Transverse colon (tissue), 3 donors: ENCODE measurements at regions not wholly inside any gene's neighbourhood (a gene's known extent, or its start where the extent isn't known, plus 50 kb on each side); places are given as distances from the start of the nearest gene placed in this dataset.

ENCODE experiments used
- CTCF ChIP-seq, 5 experiments: fragments of 200-600 bp in 3 of 5; fragments of 450-650 bp in 2 of 5; sonication (generic) in 3 of 5; IDR thresholded peaks; 1 replicate in 2 of 5; 2 replicates in 3 of 5; pipeline ENCODE4 v1.5.1; 2016 to 2017; ENCODE audit warnings: antibody characterized with exemption in 5 of 5, inconsistent platforms in 3 of 5, mild to moderate bottlenecking in 2 of 5, moderate library complexity in 1 of 5
- POLR2A ChIP-seq: fragments of 450-650 bp; IDR thresholded peaks from one replicate; pipeline ENCODE4 v1.6.1; 2016; ENCODE audit warnings: antibody characterized with exemption, mild to moderate bottlenecking, moderate library complexity

- TF ChIP-seq POLR2A (no peak), CTCF (IDR thresholded peaks at IDR 0.05) (no peak)
Observed at GRCh38 chr14:38544776-38545175, 288.9 kb upstream of the CLEC14A start.
